Immature natural killer cell (primary cell): ENCODE measurements at regions not wholly inside any gene's neighbourhood (a gene's known extent, or its start where the extent isn't known, plus 50 kb on each side); places are given as distances from the start of the nearest gene placed in this dataset.

Experiments
- DNase-seq, 3 donors: peaks; one replicate each; pipeline ENCODE4 v3.0.0; 2022; ENCODE audit warnings: mixed read lengths in 1 of 3
- H3K27ac Mint-ChIP-seq, 6 donors: one replicate each; pipeline ENCODE4 v1.8.0; 2020; ENCODE audit warnings: mixed read lengths in 6 of 6, mild to moderate bottlenecking in 5 of 6, inconsistent platforms in 4 of 6, moderate library complexity in 3 of 6
- H3K27me3 Mint-ChIP-seq, 3 donors: one replicate each; pipeline ENCODE4 v1.8.0; 2020 to 2021; ENCODE audit warnings: low read depth in 3 of 3, mild to moderate bottlenecking in 3 of 3, mixed read lengths in 3 of 3, moderate library complexity in 3 of 3, inconsistent platforms in 1 of 3
- H3K36me3 Mint-ChIP-seq, 3 donors: one replicate each; pipeline ENCODE4 v1.8.0; 2020; ENCODE audit warnings: mixed read lengths in 3 of 3, inconsistent platforms in 2 of 3, mild to moderate bottlenecking in 2 of 3
- H3K4me1 Mint-ChIP-seq, 2 donors: one replicate each; pipeline ENCODE4 v1.8.0; 2020; ENCODE audit warnings: inconsistent platforms in 2 of 2, mild to moderate bottlenecking in 2 of 2, mixed read lengths in 2 of 2, moderate library complexity in 1 of 2
- H3K4me3 Mint-ChIP-seq, 5 donors: one replicate each; pipeline ENCODE4 v1.8.0; 2020; ENCODE audit warnings: mild to moderate bottlenecking in 5 of 5, mixed read lengths in 5 of 5, inconsistent platforms in 3 of 5, moderate library complexity in 3 of 5
- H3K9me3 Mint-ChIP-seq, 6 donors: one replicate each; pipeline ENCODE4 v1.8.0; 2020; ENCODE audit warnings: mild to moderate bottlenecking in 6 of 6, mixed read lengths in 6 of 6, inconsistent platforms in 4 of 6, moderate library complexity in 3 of 6

DNA sequence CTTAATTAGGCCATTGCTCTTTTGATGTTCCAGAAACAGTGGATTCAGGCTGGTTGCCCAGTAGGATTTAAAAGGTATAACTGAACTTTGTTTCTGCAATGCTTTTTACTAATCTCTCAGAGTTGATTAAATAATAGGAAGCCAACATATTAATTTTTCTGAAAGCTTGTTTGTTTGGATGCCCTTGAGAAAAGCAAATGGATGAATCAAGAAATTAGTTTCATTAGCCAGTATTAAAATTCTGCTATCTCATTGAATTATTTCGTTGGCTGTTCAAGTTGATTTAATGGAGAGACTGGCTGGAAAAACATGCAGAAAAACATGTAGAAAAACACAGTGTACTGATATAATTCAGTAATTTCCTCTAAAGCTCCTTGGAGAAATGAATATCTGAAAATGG, 178.9 kb upstream of the THRB start:
- H3K9me3 Mint-ChIP-seq: peaks cover 0 to 3% (median 0%) of the 10 kb centered on the region in 6 donors
- no peaks in the 10 kb centered on the region for H3K36me3 Mint-ChIP-seq
- H3K4me1 Mint-ChIP-seq: peaks cover 12 to 13% of the 10 kb centered on the region in 2 donors
- no peak overlapping the region for H3K4me3 Mint-ChIP-seq
- DNase-seq: no peak
- H3K27me3 Mint-ChIP-seq: peaks cover 0 to 5% (median 3%) of the 10 kb centered on the region in 3 donors
- no peak overlapping the region for H3K27ac Mint-ChIP-seq

DNA sequence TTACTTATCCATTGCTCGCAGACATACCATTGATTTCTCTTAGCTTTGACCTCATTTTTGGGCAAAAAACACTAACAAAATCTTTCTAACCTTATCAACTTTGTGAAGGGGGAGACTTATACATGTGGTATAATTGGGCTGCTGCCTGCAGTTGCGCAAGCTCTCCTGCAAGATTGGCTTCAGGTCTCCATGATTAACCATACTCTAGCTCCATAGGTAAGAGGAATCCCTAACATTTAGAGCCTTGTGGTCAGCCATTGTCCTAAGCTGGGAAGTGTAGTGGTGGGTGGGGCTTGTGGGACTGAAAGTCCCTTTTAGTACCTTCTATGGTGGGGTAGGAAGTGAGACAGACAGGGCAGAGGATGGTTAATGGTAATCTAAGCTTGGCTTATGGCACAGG, 179.6 kb upstream of the THRB start:
- DNase-seq: no peak
- Mint-ChIP-seq H3K4me3 (no peak overlapping the region), H3K9me3 (peaks cover 0 to 3% (median 0%) of the 10 kb centered on the region in 6 donors), H3K27ac (no peak overlapping the region), H3K36me3 (no peaks in the 10 kb centered on the region), H3K4me1 (peaks cover 15 to 20% of the 10 kb centered on the region in 2 donors), H3K27me3 (peaks cover 0 to 6% (median 5%) of the 10 kb centered on the region in 3 donors)

DNA sequence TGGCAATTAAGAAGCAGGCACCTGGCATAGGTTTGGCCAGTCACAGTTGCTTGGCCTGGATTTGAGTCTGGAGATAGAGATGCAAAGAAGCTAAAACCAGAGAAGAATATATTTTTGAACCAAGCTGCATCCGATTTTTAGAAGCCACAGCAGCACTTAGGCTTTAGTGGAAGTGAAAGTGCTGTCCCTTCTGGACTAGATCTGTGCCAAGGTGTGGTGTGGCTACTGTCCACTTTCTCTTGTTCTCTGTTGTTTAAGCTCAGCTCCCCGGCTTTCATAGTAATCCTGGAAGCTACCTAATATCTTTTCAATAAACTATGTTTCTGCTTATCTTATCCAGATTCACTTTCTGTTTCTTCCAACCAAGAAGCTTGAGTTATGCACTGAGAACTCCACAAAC, 183.4 kb upstream of the THRB start:
- Mint-ChIP-seq H3K27me3 (peaks cover 0 to 16% (median 2%) of the 10 kb centered on the region in 3 donors), H3K4me1 (peaks cover 21 to 48% of the 10 kb centered on the region in 2 donors), H3K27ac (peak overlapping the region in 2 of 6 donors; percentile 36 to 42), H3K9me3 (no peaks in the 10 kb centered on the region), H3K4me3 (peak overlapping the region; percentile 62 to 77 (median 68)), H3K36me3 (no peaks in the 10 kb centered on the region)
- no peak for DNase-seq

DNA sequence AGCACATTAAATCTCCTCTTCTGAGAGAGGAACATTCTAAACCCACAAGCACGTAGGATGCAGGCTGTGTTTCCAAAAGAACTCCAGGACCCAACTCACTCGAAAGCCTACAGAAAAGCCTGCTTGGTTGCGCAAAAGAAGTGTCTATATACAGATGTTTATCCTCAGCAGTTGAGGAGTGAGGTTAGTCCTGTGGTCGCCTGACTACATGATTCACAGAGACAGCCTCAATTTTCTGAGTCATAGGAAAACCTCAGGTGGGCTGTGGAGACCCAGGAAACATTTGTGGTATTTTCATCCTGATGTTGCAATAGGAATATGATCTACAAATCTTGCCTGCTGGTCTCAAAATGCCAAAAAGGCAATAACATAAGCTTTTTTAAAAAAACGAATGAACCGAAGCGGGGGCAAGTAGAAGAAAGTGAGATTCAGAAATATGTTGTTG, 183.8 kb upstream of the THRB start:
- H3K27ac Mint-ChIP-seq: peak overlapping the region in 2 of 6 donors; percentile 36 to 42
- H3K27me3 Mint-ChIP-seq: peaks cover 0 to 19% (median 2%) of the 10 kb centered on the region in 3 donors
- peaks cover 21 to 48% of the 10 kb centered on the region in 2 donors for H3K4me1 Mint-ChIP-seq
- peak overlapping the region; percentile 62 to 77 (median 68) for H3K4me3 Mint-ChIP-seq
- no peaks in the 10 kb centered on the region for H3K9me3 Mint-ChIP-seq
- peak in 2 of 3 donors; percentile 22 to 40 for DNase-seq
- no peaks in the 10 kb centered on the region for H3K36me3 Mint-ChIP-seq

DNA sequence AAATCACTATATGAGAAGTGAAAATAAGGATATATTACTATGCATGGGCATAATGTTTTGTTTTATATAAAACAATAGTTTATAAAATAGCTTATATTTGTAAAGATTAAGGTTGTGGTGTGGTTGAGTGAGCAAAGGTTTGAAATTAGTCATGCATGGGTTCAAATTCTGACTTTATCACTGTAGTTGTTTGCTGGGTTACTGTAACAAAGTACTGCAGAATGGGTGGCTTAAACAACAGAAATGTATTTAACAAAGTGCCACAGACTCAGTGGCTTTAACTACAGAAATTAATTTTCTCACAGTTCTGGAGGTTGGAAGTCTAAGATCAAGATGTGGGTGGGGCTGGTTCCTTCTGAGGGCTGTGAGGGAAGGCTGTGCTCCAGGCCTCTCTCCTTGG, 184.8 kb upstream of the THRB start:
- no peak for DNase-seq
- H3K36me3 Mint-ChIP-seq: no peaks in the 10 kb centered on the region
- no peak overlapping the region for H3K4me3 Mint-ChIP-seq
- no peak overlapping the region for H3K27ac Mint-ChIP-seq
- H3K9me3 Mint-ChIP-seq: no peaks in the 10 kb centered on the region
- H3K27me3 Mint-ChIP-seq: peaks cover 0 to 19% (median 2%) of the 10 kb centered on the region in 3 donors
- peaks cover 21 to 54% of the 10 kb centered on the region in 2 donors for H3K4me1 Mint-ChIP-seq

DNA sequence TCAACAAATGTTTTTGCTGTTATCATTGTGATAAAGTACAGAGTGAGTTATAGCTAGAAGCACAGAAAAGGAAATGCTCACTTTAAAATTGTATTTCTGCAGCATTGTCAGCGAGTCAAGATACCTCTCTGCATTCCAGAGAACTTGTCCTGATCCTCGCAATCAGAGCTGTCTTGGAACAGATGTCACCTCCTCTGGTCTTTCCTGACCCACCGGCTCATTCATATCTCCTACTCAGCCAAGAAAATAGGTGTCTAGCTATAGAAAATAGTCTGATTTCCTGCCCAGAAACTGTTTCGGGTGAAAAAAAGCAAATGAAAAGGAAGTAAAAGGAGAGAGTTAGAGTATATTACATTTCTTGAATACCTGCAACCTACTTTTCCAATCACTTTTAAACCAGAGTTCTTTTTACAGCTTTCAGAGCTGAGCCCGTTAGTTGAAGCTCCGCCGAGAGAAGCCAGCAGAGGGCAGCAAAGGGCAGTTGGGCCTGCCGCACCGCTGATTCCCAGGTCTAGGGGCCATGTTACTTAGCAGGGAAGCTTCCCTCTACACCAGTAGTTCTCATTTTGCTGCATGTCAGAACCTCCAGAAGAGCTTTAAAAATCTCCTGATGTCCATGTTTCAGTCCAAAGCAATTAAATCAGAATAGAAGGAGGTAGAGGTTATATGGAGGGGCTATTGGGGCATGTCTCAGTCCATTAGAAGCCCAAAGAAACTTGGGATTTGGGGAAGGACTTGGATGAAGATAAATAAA, 185.7 kb upstream of the THRB start:
- Mint-ChIP-seq H3K27me3 (peaks cover 0 to 22% (median 7%) of the 10 kb centered on the region in 3 donors), H3K27ac (peak overlapping the region in 1 of 6 donors; percentile 23), H3K4me3 (peak overlapping the region in 4 of 5 donors; percentile 14 to 64 (median 32)), H3K9me3 (no peaks in the 10 kb centered on the region), H3K4me1 (peaks cover 21 to 58% of the 10 kb centered on the region in 2 donors), H3K36me3 (no peaks in the 10 kb centered on the region)
- peak; percentile 46 to 53 (median 52) for DNase-seq

DNA sequence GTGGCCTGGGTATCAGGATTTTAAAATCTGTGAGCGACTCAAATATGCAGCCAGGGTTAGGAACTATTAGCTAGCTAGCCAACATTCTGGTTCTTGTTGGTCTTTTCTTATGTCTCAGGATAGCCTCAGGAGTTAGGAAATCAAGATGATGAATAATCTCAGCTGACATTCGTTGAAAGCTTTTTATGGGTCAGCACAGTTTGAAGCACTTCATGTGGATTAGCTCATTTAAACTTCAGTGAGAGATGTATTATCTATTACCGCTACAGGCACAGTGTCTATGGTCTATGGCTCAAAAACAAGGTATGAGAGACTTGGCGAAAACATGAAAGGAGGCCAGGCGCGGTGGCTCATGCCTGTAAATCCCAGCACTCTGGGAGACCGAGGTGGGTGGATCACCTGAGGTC, 187.5 kb upstream of the THRB start:
- Mint-ChIP-seq H3K4me1 (peaks cover 38 to 76% of the 10 kb centered on the region in 2 donors), H3K9me3 (no peaks in the 10 kb centered on the region), H3K36me3 (no peaks in the 10 kb centered on the region), H3K4me3 (peak overlapping the region in 1 of 5 donors; percentile 59), H3K27me3 (peaks cover 0 to 28% (median 8%) of the 10 kb centered on the region in 3 donors), H3K27ac (no peak overlapping the region)
- no peak for DNase-seq

DNA sequence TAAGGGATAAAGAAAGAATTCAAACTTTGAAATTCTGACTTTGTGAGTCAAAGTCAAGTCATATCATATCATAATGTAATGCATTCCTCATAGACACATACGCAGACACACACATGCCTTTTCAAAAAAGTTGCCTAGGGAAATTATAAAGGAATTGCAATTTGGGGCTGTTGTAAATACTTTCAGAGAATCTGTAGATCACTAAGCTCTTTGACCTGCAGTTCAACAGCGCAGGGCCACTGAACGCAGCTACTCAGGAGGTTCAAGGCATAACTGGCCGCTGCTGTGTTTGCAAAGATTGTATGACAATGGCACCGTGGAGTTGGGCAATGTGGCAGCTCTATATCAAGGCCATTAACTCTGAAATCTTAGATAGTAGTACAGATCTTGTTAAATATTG, 188.4 kb upstream of the THRB start:
- Mint-ChIP-seq H3K4me3 (no peak overlapping the region), H3K27me3 (peaks cover 3 to 33% (median 6%) of the 10 kb centered on the region in 3 donors), H3K9me3 (no peaks in the 10 kb centered on the region), H3K27ac (no peak overlapping the region), H3K4me1 (peaks cover 39 to 77% of the 10 kb centered on the region in 2 donors), H3K36me3 (no peaks in the 10 kb centered on the region)
- DNase-seq: no peak

DNA sequence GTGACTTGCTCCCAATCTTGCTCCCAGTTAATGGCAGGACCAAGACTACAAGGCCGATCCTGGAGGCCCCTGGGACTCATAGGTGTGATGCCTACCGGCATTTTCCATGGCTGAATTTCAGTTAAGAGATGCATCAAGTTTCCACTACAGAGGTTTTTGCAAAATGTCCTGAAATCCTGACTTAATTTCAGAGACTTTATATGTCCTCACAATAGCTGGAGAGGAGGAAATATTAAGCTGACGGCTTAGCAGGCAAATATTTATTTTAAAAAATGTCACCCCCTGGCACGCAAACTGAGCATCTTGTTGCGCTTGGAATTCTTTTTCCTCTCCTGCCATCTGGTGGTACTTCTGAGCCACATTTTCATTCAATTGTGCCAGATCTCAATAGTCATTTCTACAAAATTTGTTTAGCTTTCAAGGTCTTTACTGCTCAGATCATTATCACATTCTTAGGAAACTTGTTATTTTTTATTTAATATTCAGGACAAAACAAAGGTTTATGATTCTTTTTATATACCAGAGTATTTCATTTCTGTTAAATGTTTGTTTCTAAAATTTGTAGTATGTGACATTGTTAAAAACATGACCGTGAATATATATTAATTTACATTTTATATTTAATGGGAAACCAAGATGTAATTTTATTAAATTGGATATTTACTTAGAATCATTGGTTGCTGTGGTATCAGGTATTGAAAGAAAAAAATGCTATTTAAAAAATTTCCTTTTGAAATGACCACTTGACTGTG, 189.2 kb upstream of the THRB start:
- Mint-ChIP-seq H3K27ac (no peak overlapping the region), H3K4me1 (peaks cover 35 to 75% of the 10 kb centered on the region in 2 donors), H3K27me3 (peaks cover 5 to 33% (median 9%) of the 10 kb centered on the region in 3 donors), H3K9me3 (no peaks in the 10 kb centered on the region), H3K36me3 (no peaks in the 10 kb centered on the region), H3K4me3 (no peak overlapping the region)
- DNase-seq: no peak

DNA sequence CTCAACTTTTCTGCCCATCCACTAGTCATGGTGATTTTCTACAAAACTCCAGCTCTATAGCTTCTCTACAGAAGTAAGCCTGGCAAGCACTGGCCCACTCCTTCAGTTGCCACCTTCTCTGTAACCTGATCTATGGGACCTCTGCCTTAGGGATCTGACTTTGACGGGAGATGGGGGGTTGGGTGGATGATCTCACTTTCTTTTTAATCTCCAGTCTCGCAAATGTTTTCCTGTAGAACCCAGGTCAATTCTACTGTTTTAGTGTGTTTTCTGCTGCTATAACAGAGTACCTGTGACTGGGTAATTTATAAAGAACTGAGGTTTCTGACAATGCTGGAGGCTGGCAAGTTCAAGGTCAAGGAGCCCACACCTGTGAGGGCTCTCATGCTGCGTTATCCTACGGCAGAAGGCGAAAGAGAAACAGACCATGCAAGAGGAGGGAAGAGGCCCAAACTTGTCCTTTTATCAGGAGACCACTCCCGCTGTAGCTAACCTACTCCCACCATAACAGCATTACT, 189.9 kb upstream of the THRB start:
- DNase-seq: no peak
- peaks cover 5 to 30% (median 11%) of the 10 kb centered on the region in 3 donors for H3K27me3 Mint-ChIP-seq
- no peaks in the 10 kb centered on the region for H3K9me3 Mint-ChIP-seq
- H3K27ac Mint-ChIP-seq: no peak overlapping the region
- H3K4me1 Mint-ChIP-seq: peaks cover 33 to 68% of the 10 kb centered on the region in 2 donors
- H3K36me3 Mint-ChIP-seq: no peaks in the 10 kb centered on the region
- no peak overlapping the region for H3K4me3 Mint-ChIP-seq

DNA sequence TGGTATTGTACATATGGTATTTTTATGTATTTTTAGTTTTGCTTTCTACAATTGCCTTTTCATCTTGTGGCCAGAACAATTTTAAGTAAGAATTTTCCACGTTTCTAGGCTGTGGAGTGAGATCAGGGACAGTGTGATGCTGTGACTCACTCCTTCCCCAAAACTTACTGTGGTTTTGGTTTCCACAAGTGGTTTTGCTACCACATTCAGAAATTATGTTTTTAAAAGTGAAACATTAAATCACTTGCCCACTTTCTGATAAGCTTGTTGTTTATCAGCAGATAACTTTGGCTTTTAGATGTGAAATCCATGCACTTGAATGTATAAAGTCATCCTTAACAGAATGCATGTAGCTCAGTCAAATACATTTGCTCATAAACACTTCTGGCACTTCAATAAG, 192.2 kb upstream of the THRB start:
- peak overlapping the region; percentile 62 to 80 (median 76) for H3K4me3 Mint-ChIP-seq
- H3K36me3 Mint-ChIP-seq: no peaks in the 10 kb centered on the region
- H3K27ac Mint-ChIP-seq: peak overlapping the region in 5 of 6 donors; percentile 23 to 85 (median 36)
- H3K4me1 Mint-ChIP-seq: peaks cover 27 to 46% of the 10 kb centered on the region in 2 donors
- peaks cover 0 to 2% (median 0%) of the 10 kb centered on the region in 6 donors for H3K9me3 Mint-ChIP-seq
- peak; percentile 63 to 75 (median 71) for DNase-seq
- H3K27me3 Mint-ChIP-seq: peaks cover 9 to 25% (median 11%) of the 10 kb centered on the region in 3 donors

DNA sequence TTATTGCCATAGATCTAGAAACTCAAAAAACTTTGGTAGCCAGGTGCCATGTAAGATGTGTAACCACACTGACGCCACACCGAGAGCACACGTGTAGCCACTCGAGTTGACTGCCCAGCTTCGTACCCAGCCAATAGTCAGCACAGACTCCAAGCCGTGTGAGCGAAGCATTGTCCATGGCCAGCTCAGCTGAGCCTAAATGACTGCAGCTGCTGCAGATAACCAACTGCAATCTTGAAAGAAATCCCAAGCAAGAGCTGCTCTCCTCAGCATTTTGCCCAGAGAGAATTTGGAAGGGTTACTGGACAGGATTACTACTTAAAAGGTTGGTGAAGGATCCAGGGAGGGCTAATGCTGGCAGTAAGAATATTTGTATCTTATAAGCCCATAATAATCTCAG, 193.0 kb upstream of the THRB start:
- Mint-ChIP-seq H3K4me3 (peak overlapping the region in 1 of 5 donors; percentile 56), H3K9me3 (peaks cover 0 to 2% (median 0%) of the 10 kb centered on the region in 6 donors), H3K4me1 (peaks cover 27 to 42% of the 10 kb centered on the region in 2 donors), H3K36me3 (no peaks in the 10 kb centered on the region), H3K27me3 (peaks cover 12 to 22% (median 13%) of the 10 kb centered on the region in 3 donors), H3K27ac (peak overlapping the region in 1 of 6 donors; percentile 26)
- DNase-seq: no peak

DNA sequence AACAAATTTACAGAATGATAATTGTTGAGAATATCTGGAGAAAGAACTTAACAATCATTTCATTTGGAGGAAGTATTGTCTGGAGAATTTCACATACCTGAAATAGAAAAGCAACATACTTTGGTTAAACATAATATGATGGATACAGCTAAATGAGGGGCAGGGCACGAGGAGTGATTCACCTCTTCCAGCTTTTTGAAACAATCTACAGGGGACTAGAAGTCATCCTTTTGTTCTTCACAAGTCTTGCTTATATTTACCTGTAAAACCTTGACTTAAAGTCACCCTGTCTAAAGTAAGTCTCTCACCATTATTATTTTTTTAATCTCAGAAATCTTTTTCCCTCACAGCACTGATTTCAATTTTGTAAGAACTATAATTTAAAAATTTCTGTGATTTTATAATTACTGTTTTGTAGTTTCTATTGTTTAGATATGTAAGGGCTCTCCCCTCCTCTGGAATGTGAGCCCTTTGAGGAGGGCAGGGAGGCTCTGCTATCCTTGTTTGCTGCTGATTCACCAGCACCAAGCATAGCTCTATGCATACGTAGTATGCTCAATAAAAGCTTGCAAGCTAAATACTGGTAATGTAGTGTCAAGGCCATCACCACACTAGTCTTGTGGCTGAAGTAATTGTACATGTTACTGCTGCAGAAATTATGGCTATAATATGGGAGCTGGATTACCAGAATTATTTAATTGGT, 193.9 kb upstream of the THRB start:
- DNase-seq: no peak
- H3K27ac Mint-ChIP-seq: no peak overlapping the region
- peaks cover 0 to 2% (median 0%) of the 10 kb centered on the region in 6 donors for H3K9me3 Mint-ChIP-seq
- H3K36me3 Mint-ChIP-seq: no peaks in the 10 kb centered on the region
- peak overlapping the region in 1 of 5 donors; percentile 4 for H3K4me3 Mint-ChIP-seq
- peaks cover 12 to 23% (median 13%) of the 10 kb centered on the region in 3 donors for H3K27me3 Mint-ChIP-seq
- peaks cover 27 to 41% of the 10 kb centered on the region in 2 donors for H3K4me1 Mint-ChIP-seq
